Chondrocyte (in vitro differentiated cells): ENCODE measurements at regions not wholly inside any gene's neighbourhood (a gene's known extent, or its start where the extent isn't known, plus 50 kb on each side); places are given as distances from the start of the nearest gene placed in this dataset.

Experiments
- DNase-seq: peaks from one replicate; pipeline ENCODE4 v3.0.0; 2021; ENCODE audit warnings: mixed read lengths, low spot score
- H3K27ac Mint-ChIP-seq: one replicate; pipeline ENCODE4 v1.8.0; 2021; ENCODE audit warnings: mild to moderate bottlenecking, moderate library complexity, mixed read lengths; ENCODE audit not compliant: unreplicated experiment
- H3K27me3 Mint-ChIP-seq: 2 replicates; pipeline ENCODE4 v1.8.0; 2021; ENCODE audit warnings: low read depth, mixed read lengths
- H3K36me3 Mint-ChIP-seq: 2 replicates; pipeline ENCODE4 v1.8.0; 2021; ENCODE audit warnings: low read depth, mixed read lengths
- H3K4me1 Mint-ChIP-seq: 2 replicates; pipeline ENCODE4 v1.8.0; 2021; ENCODE audit warnings: low read depth, mild to moderate bottlenecking, mixed read lengths
- H3K4me3 Mint-ChIP-seq: one replicate; pipeline ENCODE4 v1.8.0; 2021; ENCODE audit warnings: mild to moderate bottlenecking, moderate library complexity, mixed read lengths; ENCODE audit not compliant: unreplicated experiment
- H3K9me3 Mint-ChIP-seq: 2 replicates; pipeline ENCODE4 v1.8.0; 2021; ENCODE audit warnings: low read depth, mixed read lengths
- CTCF ChIP-seq: fragments of 200-600 bp; sonication (generic); IDR thresholded peaks from 2 replicates; pipeline ENCODE4 v1.5.0; 2021; ENCODE audit warnings: antibody characterized with exemption, mild to moderate bottlenecking, moderate library complexity

- H3K4me1 Mint-ChIP-seq: no peaks in the 10 kb centered on the region
- H3K27ac Mint-ChIP-seq: no peak overlapping the region
- no peaks in the 10 kb centered on the region for H3K27me3 Mint-ChIP-seq
- no peak for TF ChIP-seq CTCF
- no peak for DNase-seq
- H3K9me3 Mint-ChIP-seq: no peaks in the 10 kb centered on the region
- no peak overlapping the region for H3K4me3 Mint-ChIP-seq
- H3K36me3 Mint-ChIP-seq: no peaks in the 10 kb centered on the region
Observed at GRCh38 chr4:136314686-136315085, 1217.6 kb downstream of the PCDH18 start.

- Mint-ChIP-seq H3K4me3 (no peak overlapping the region), H3K4me1 (no peaks in the 10 kb centered on the region), H3K36me3 (no peaks in the 10 kb centered on the region), H3K27me3 (no peaks in the 10 kb centered on the region), H3K9me3 (no peaks in the 10 kb centered on the region), H3K27ac (no peak overlapping the region)
- TF ChIP-seq CTCF: no peak
- no peak for DNase-seq
Observed at GRCh38 chr4:136311774-136312173, 1220.5 kb downstream of the PCDH18 start.

- DNase-seq: no peak
- Mint-ChIP-seq H3K27me3 (no peaks in the 10 kb centered on the region), H3K36me3 (no peaks in the 10 kb centered on the region), H3K4me3 (no peak overlapping the region), H3K4me1 (no peaks in the 10 kb centered on the region), H3K9me3 (no peaks in the 10 kb centered on the region), H3K27ac (no peak overlapping the region)
- TF ChIP-seq CTCF: no peak
Observed at GRCh38 chr4:136307765-136308164, 1224.5 kb downstream of the PCDH18 start.

- no peak overlapping the region for H3K27ac Mint-ChIP-seq
- no peaks in the 10 kb centered on the region for H3K27me3 Mint-ChIP-seq
- no peak for TF ChIP-seq CTCF
- no peaks in the 10 kb centered on the region for H3K4me1 Mint-ChIP-seq
- H3K36me3 Mint-ChIP-seq: no peaks in the 10 kb centered on the region
- H3K9me3 Mint-ChIP-seq: no peaks in the 10 kb centered on the region
- no peak overlapping the region for H3K4me3 Mint-ChIP-seq
- DNase-seq: no peak
Observed at GRCh38 chr4:136306361-136306760, 1225.9 kb downstream of the PCDH18 start.

GRCh38 chr4:136302566-136302965 lies 1229.7 kb downstream of the PCDH18 start:
- TF ChIP-seq CTCF: no peak
- Mint-ChIP-seq H3K27ac (no peak overlapping the region), H3K36me3 (no peaks in the 10 kb centered on the region), H3K4me3 (no peak overlapping the region), H3K9me3 (no peaks in the 10 kb centered on the region), H3K27me3 (peaks cover 2% of the 10 kb centered on the region), H3K4me1 (no peaks in the 10 kb centered on the region)
- no peak for DNase-seq
